Liver (tissue), 3 donors: ENCODE measurements at regions not wholly inside any gene's neighbourhood (a gene's known extent, or its start where the extent isn't known, plus 50 kb on each side); places are given as distances from the start of the nearest gene placed in this dataset.

Source experiments
- CTCF ChIP-seq: fragments of 150-350 bp; IDR thresholded peaks from 2 replicates; pipeline ENCODE4 v1.5.1; 2017; ENCODE audit warnings: improper control_type of control experiment, low read depth, low read length; ENCODE audit not compliant: missing input control
- EGR1 ChIP-seq, 2 donors: IDR thresholded peaks; 2 replicates each; pipeline ENCODE4 v1.6.1; 2016 to 2018; ENCODE audit warnings: antibody characterized with exemption in 2 of 2, low read depth in 2 of 2
- GABPA ChIP-seq, 2 donors: IDR thresholded peaks in 1 of 2; conservative IDR thresholded peaks in 1 of 2; 2 replicates each; pipeline ENCODE4 v1.6.1; 2016; ENCODE audit warnings: antibody characterized with exemption in 2 of 2, mild to moderate bottlenecking in 1 of 2, moderate library complexity in 1 of 2
- MAX ChIP-seq: IDR thresholded peaks from 2 replicates; pipeline ENCODE4 v1.6.1; 2016; ENCODE audit warnings: antibody characterized with exemption
- TAF1 ChIP-seq: conservative IDR thresholded peaks from 2 replicates; pipeline ENCODE4 v1.6.1; 2016; ENCODE audit warnings: antibody characterized with exemption, mild to moderate bottlenecking
- TF ChIP-seq, protein P1 (sequence below): IDR thresholded peaks from 2 replicates; pipeline ENCODE4 v1.6.1; 2016; ENCODE audit warnings: antibody characterized with exemption
- donor health status: healthy.
- donor health status: healthy.

- TF ChIP-seq CTCF (no peak), EGR1 (IDR thresholded peaks at IDR 0.05; ENCODE audit: low read depth in 2 of 2) (no peak), MAX (peak; percentile 41), TAF1 (no peak), GABPA (IDR thresholded peaks at IDR 0.05 in 1 of 2, conservative IDR thresholded peaks at IDR 0.05 in 1 of 2) (no peak)
- TF ChIP-seq, protein P1, sequence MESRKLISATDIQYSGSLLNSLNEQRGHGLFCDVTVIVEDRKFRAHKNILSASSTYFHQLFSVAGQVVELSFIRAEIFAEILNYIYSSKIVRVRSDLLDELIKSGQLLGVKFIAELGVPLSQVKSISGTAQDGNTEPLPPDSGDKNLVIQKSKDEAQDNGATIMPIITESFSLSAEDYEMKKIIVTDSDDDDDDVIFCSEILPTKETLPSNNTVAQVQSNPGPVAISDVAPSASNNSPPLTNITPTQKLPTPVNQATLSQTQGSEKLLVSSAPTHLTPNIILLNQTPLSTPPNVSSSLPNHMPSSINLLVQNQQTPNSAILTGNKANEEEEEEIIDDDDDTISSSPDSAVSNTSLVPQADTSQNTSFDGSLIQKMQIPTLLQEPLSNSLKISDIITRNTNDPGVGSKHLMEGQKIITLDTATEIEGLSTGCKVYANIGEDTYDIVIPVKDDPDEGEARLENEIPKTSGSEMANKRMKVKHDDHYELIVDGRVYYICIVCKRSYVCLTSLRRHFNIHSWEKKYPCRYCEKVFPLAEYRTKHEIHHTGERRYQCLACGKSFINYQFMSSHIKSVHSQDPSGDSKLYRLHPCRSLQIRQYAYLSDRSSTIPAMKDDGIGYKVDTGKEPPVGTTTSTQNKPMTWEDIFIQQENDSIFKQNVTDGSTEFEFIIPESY, result no peak
Observed at GRCh38 chr3:31300456-31301443, 232.0 kb upstream of the STT3B start.
